Esophagus squamous epithelium (tissue), 4 donors: ENCODE measurements at regions not wholly inside any gene's neighbourhood (a gene's known extent, or its start where the extent isn't known, plus 50 kb on each side); places are given as distances from the start of the nearest gene placed in this dataset.

ENCODE experiments used
- CTCF ChIP-seq, 6 experiments: fragments of 450-650 bp in 4 of 6; fragments of 200-600 bp in 2 of 6; sonication (generic) in 2 of 6; IDR thresholded peaks; one replicate each; pipeline ENCODE4 v1.5.1; 2016 to 2019; ENCODE audit warnings: antibody characterized with exemption in 6 of 6, mild to moderate bottlenecking in 4 of 6, moderate library complexity in 4 of 6
- POLR2A ChIP-seq, 4 donors: fragments of 450-650 bp; IDR thresholded peaks; one replicate each; pipeline ENCODE4 v1.6.1; 2017; ENCODE audit warnings: antibody characterized with exemption in 4 of 4, mild to moderate bottlenecking in 4 of 4, moderate library complexity in 3 of 4

- TF ChIP-seq CTCF (IDR thresholded peaks at IDR 0.05): no peak
- TF ChIP-seq POLR2A (IDR thresholded peaks at IDR 0.05): no peak
Observed at GRCh38 chr11:91625495-91625894, 599.1 kb upstream of the FAT3 start.
